Ishikawa (cell line): ENCODE measurements at regions not wholly inside any gene's neighbourhood (a gene's known extent, or its start where the extent isn't known, plus 50 kb on each side); places are given as distances from the start of the nearest gene placed in this dataset.

Experiments
- CEBPB ChIP-seq: IDR thresholded peaks from 2 replicates; pipeline ENCODE4 v1.6.1; 2012
- CREB1 ChIP-seq: IDR thresholded peaks from 2 replicates; pipeline ENCODE4 v1.6.1; 2012; ENCODE audit warnings: low read depth
- EGR1 ChIP-seq: IDR thresholded peaks from 2 replicates; pipeline ENCODE4 v1.6.1; 2012
- EP300 ChIP-seq: IDR thresholded peaks from 2 replicates; pipeline ENCODE4 v1.6.1; 2012; ENCODE audit warnings: borderline replicate concordance
- FOXM1 ChIP-seq: IDR thresholded peaks from 2 replicates; pipeline ENCODE4 v1.6.1; 2012; ENCODE audit warnings: low read depth, borderline replicate concordance
- NFIC ChIP-seq: IDR thresholded peaks from 2 replicates; pipeline ENCODE4 v1.6.1; 2012
- RAD21 ChIP-seq: IDR thresholded peaks from 2 replicates; pipeline ENCODE4 v1.6.1; 2012; ENCODE audit warnings: low read depth
- REST ChIP-seq: IDR thresholded peaks from 2 replicates; pipeline ENCODE4 v1.6.1; 2012; ENCODE audit warnings: low read depth, mild to moderate bottlenecking
- TAF1 ChIP-seq: IDR thresholded peaks from 2 replicates; pipeline ENCODE4 v1.6.1; 2012; ENCODE audit warnings: low read depth, mild to moderate bottlenecking
- TCF12 ChIP-seq: IDR thresholded peaks from 2 replicates; pipeline ENCODE4 v1.6.1; 2012; ENCODE audit warnings: low read depth
- TEAD4 ChIP-seq: IDR thresholded peaks from 2 replicates; pipeline ENCODE4 v1.6.1; 2012
- USF1 ChIP-seq: IDR thresholded peaks from 2 replicates; pipeline ENCODE4 v1.6.1; 2012
- YY1 ChIP-seq: IDR thresholded peaks from 2 replicates; pipeline ENCODE4 v1.6.1; 2012; ENCODE audit warnings: low read depth
- ZBTB7A ChIP-seq: IDR thresholded peaks from 2 replicates; pipeline ENCODE4 v1.6.1; 2012; ENCODE audit warnings: low read depth
- TF ChIP-seq, protein P1 (sequence below): IDR thresholded peaks from 2 replicates; pipeline ENCODE4 v1.6.1; 2012

GRCh38 chr4:180680305-180680704 is 1562.9 kb upstream of the TENM3 start:
- TF ChIP-seq ZBTB7A (no peak), NFIC (no peak), CEBPB (no peak), EGR1 (no peak), TEAD4 (no peak), YY1 (no peak), EP300 (no peak), RAD21 (no peak), USF1 (no peak), CREB1 (no peak), FOXM1 (no peak), REST (no peak), TAF1 (no peak), TCF12 (no peak)
- TF ChIP-seq, protein P1, sequence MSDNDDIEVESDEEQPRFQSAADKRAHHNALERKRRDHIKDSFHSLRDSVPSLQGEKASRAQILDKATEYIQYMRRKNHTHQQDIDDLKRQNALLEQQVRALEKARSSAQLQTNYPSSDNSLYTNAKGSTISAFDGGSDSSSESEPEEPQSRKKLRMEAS, result no peak

DNA sequence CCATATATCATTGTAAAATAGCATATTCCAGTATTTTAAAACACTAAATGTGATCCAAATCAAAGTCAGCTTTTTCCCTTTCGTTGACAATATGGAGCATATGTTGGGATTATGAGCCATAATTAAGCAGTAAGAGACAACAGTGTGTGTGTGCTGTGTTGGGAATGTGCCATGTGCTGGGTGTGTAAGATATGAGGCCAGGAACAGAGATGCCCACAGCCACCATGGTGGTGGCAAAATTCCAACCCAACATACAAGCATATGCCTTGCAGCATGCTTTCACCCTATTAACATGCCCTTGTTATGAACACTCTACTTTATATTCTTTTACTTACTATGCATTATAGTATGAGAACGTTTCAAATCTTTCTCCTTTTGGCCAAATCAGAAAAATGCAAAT is 1560.4 kb upstream of the TENM3 start:
- TF ChIP-seq REST (no peak), YY1 (no peak)

DNA sequence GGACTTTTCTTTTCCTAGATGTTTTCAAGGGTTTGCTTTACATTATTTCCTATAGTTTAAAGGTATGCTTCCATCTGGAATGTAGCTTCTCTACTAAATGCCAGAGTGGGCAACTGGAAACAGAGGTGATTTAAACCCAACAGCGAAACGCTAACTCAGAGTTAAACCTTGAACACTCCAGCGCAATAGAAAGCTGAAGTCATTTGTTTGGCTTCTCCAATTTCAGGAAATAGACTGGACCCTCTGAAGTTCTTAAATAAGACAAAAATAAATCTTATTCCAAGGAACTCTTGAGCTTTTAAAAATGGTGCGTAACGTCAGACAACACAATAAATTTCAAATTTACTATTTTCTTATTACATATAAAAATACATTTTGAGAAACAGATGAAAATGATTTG is 1560.0 kb upstream of the TENM3 start:
- no peak for TF ChIP-seq REST

GRCh38 chr4:180688480-180688879 is 1554.7 kb upstream of the TENM3 start:
- TF ChIP-seq FOXM1, result no peak
- TF ChIP-seq TCF12, result no peak
- no peak for TF ChIP-seq ZBTB7A
- no peak for TF ChIP-seq YY1
- no peak for TF ChIP-seq REST
- TF ChIP-seq CREB1, result no peak

DNA sequence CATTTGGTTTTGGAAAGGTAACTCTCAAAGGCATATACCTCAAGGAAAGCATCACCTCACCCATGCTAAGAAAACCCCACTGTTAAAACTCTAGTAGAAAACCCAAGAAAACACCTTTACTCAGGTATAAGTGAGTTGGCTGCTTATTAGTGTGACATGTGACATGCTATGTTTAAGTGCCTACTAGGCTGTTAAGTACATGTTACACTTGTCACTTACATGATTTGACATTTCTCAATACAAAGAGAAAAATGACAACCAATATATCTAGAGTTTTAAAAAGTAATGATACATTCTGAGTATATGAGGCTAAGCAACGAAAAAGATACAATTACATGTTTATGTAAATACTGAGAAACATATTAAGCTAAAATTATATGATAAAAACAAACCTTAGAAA is 1548.3 kb upstream of the TENM3 start:
- no peak for TF ChIP-seq NFIC
- no peak for TF ChIP-seq CEBPB
- no peak for TF ChIP-seq EP300
- no peak for TF ChIP-seq FOXM1
- TF ChIP-seq ZBTB7A, result no peak
- TF ChIP-seq YY1, result no peak
- no peak for TF ChIP-seq TCF12
- no peak for TF ChIP-seq RAD21
- TF ChIP-seq TEAD4, result no peak
- no peak for TF ChIP-seq CREB1
- no peak for TF ChIP-seq USF1
- TF ChIP-seq TAF1, result no peak
- TF ChIP-seq, protein P1, result no peak
